ENCODE measurements at regions not wholly inside any gene's neighbourhood (a gene's known extent, or its start where the extent isn't known, plus 50 kb on each side); places are given as distances from the start of the nearest gene placed in this dataset.

- no peak for TF ChIP-seq CTCF (IDR thresholded peaks at IDR 0.05)
- no peak for TF ChIP-seq POLR2AphosphoS5 (IDR thresholded peaks at IDR 0.05)
- no peak for TF ChIP-seq POLR2A (IDR thresholded peaks at IDR 0.05)
Observed at GRCh38 chr18:45142868-45143267, 462.2 kb downstream of the SETBP1 start.
